Urothelium cell line (cell line): ENCODE measurements at regions not wholly inside any gene's neighbourhood (a gene's known extent, or its start where the extent isn't known, plus 50 kb on each side); places are given as distances from the start of the nearest gene placed in this dataset.
"Not testable (repeated sequence)": the region's sequence is repeated elsewhere in the genome, so short reads cannot be mapped to it uniquely, and the experiment has no call there.

Experiments
- DNase-seq: peaks from one replicate; pipeline ENCODE4 v3.0.0; 2011; ENCODE audit warnings: low spot score, mixed read lengths
- FAIRE-seq: peaks from 2 replicates; lab custom pipeline; 2011; peaks lifted over from hg19 to GRCh38; lab: Jason Lieb, UNC

DNA sequence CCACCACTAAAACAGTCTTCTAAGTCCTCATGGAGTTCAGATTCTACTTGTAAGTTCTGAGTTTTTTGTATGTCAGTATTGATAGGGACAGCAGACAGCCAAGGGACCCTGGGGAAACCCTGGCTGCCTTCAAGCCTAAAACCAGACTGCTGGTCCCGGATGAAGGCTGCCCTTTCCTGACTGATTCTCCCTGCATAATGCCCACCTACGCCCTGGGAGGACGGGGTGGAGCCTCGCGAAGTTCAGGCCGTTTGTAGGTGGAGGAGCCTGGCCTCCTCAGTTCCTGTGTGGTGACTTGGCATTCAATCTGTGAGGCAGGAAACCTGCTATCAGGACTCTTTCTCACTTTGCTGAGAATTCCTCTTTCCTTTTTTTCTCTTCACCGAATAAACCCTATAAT lies 120.3 kb upstream of the LGSN start:
- FAIRE-seq = no peak
- DNase-seq = peak; percentile 14

GRCh38 chr6:63440594-63440993 lies 120.8 kb upstream of the LGSN start:
- FAIRE-seq (no peak), DNase-seq (no peak)

- no peak for FAIRE-seq
- DNase-seq = peak; percentile 61
These were observed 121.6 kb upstream of the LGSN start for GRCh38 chr6:63441266-63441956.

GRCh38 chr6:63442870-63443269 lies 123.1 kb upstream of the LGSN start:
- no peak for DNase-seq
- no peak for FAIRE-seq

GRCh38 chr6:63444768-63445167 lies 125.0 kb upstream of the LGSN start:
- FAIRE-seq (no peak), DNase-seq (no peak)

DNA sequence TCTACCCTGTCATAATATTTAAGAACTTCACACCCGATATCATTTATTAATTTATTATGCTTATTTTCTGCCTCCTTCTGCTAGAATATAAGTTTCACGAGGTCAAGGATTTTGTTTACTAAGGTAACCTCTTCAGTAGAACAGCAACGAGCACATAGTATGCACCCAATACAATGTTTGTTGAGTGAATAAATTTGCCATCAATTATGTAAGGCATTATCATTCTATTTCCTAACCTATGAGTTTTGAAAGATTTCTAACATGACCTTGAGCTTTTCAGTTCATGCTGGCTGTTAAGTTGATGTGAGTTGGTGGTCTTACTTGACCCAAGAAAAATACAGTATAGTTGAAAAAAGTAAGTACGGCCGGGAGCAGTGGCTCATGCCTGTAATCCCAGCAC lies 125.9 kb upstream of the LOC128125822 start:
- DNase-seq (no peak), FAIRE-seq (no peak)

DNA sequence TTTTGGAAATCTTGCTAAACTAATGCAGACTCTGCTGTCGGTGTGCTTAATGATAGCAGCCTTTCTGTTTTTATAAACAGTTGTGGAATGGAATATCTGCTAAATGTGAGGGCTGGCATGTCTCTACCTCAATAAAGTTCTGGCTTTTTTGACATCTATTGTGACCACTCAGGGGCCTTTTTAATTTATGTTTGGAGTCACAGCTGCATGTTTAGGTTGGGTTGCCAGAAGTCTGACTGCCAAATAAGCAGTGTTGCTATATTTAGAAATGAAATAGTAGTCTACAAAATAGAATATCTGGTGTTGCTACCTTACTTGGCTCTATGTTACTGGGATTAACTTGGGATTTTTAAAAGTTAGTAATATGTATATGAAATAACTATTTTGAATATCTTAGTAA lies 125.1 kb upstream of the LOC128125822 start:
- DNase-seq = no peak
- no peak for FAIRE-seq

DNA sequence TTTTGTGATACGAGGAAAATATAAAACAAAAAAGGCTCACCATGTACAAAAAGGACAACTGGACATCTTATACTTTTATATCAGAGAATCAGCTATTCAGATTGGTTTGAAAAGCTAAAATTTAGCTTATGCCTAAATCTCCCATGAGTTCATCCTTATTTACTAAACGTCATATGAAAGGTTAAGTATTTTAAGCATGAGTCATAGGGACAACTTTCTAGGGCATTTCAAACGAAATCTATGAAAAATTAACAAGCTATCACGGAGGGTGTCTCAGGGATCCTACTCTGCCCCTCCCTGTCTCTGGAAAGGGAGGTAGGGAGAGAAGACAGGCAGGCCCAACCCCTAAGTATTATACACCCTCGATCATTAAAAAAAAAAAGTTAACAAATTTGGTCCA lies 124.1 kb upstream of the LOC128125822 start:
- no peak for FAIRE-seq
- no peak for DNase-seq

GRCh38 chr6:63449714-63450113 lies 122.6 kb upstream of the LOC128125822 start:
- FAIRE-seq = no peak

DNA sequence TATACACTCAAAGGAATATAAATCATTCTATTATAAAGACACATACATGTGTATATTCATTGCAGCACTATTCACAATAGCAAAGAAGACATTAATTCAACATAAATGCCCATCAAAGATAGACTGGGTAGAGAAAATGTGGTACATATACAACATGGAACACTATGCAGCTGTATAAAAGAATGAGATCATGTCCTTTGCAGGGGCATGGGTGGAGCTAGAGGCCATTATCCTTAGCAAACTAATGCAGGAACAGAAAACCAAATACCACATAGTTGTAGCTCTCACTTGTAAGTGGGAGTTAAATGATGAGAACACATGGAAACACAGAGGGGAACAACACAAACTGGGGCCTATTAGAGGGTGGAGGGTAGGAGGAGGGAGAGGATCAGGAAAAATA lies 121.0 kb upstream of the LOC128125822 start:
- DNase-seq (no peak), FAIRE-seq (no peak)

More at GRCh38 chr6:63449714-63450113, 122.6 kb upstream of the LOC128125822 start:
- DNase-seq = no peak

DNA sequence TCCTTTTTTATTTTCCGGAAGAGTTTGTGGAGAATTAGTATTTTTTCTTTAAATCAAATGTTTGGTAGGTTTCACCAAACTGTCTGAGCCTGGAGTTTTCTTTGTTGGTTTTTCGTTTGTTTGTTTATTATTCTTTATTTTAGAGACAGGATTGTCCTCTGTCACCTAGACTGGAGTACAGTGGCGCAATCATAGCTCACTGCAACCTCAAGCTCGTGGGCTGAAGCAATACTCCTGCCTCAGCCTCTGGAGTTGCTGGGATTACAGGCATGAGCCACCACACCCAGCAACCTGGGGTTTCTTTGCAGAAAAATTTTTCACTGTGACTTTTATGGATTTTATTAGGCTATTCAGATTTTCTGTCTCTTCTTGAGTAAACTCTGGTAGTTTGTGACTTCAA lies 120.2 kb upstream of the LOC128125822 start:
- DNase-seq (no peak), FAIRE-seq (no peak)

DNA sequence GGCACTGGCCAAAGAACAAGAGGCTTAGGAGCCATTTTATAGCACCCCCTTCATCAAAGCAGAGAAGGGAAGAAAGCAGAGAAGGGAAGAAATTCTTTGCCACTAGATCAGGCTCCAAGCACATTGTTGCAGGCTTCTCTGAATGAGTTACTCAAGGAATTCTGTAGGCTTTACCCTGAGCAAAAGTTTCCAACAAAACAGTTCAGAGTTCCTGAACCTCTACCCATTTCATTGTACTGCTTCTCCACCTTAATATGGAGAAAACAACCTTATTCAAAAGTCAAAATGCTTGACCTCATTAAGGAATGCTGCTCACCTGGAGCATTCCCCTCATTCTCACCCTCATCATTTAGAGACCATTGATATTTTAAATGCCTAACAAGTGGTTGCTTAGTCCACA lies 115.5 kb upstream of the LOC128125822 start:
- no peak for FAIRE-seq
- DNase-seq = no peak

- DNase-seq (no peak), FAIRE-seq (no peak)
These were observed 113.7 kb upstream of the LOC128125822 start for GRCh38 chr6:63458480-63459115.

DNA sequence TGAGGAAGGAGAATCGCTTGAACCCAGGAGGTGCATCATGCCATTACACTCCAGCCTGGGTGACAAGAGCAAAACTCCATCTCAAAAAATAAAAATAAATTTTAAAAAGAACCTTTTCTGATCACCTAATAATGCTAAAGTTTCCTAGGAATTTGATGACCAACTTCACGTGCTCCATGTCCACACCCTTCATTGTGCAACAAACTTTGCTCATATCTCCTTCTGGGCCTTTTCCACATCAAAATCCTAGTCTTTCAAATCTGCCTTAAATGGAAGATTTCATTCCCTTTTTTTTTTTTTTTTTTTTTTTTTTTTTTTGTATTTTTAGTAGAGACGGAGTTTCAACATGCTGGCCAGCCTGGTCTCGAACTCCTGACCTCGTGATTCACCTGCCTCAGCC lies 112.5 kb upstream of the LOC128125822 start:
- FAIRE-seq = no peak

DNA sequence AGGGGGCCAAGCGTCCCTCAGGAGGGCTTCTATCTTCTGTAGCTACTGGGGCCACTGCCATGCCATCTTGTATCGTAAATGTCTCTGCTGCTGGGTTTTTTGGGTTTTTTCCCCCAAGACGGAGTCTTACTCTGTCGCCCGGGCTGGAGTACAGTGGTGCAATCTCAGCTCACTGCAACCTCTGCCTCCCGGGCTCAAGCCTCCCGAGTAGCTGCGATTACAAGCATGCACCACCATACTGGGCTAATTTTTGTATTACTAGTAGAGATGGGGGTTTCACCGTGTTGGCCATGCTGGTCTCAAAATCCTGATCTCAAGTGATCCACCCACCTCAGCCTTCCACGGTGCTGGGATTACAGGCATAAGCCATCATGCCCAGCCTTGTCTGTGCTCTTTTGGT lies 111.3 kb upstream of the LOC128125822 start:
- DNase-seq (no peak), FAIRE-seq (no peak)

More for the DNA sequence above, 112.5 kb upstream of the LOC128125822 start:
- DNase-seq = no peak

DNA sequence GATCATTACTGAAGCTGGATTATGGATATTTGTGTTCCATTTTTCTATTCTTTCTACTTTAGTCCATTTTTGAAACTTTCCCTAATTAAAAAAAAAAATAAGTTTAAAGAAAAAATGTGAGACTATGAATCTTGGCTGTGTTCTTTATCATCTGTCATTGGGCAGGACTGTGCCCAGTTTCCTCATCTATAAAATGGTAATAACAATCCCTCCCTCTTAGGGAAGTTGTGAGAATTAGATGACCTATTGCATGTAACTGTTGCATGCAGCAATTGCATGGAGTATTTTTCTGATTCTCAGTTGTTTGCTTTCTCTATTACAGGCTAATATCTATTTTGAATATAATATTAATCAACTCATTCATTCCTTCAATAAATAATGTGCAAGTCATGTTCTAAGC lies 108.2 kb upstream of the LOC128125822 start:
- DNase-seq = no peak
- no peak for FAIRE-seq

- FAIRE-seq = peak; percentile 71
- no peak for DNase-seq
These were observed 106.5 kb upstream of the LOC128125822 start for GRCh38 chr6:63465750-63466149.

DNA sequence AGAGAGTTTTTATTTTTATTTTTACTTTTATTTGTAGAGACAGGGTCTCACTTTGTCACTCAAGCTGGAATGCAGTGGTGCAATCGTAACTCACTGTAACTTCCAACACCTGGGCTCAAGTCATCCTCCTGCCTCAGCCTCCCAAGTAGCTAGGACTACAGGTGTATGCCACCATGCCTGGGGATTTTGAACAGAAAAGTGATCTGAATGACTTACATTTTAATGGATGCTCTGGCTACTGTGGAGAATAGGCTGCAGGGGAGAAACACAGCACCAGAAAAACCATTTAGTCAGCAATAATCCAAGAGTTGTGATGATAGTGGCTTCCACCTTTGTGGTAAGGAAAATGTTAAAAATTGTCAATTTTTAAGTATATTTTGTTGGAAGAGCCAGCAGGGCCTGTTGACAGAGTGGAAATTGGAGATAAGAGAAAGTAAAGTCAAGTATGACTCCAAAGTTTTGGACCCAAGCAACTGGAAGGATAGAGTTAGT lies 106.0 kb upstream of the LOC128125822 start:
- DNase-seq (no peak), FAIRE-seq (no peak)

- FAIRE-seq = no peak
- no peak for DNase-seq
These were observed 104.9 kb upstream of the LOC128125822 start for GRCh38 chr6:63467247-63467954.

- FAIRE-seq, DNase-seq: not testable (repeated sequence)
These were observed 101.1 kb upstream of the LOC128125822 start for GRCh38 chr6:63471145-63471544.

DNA sequence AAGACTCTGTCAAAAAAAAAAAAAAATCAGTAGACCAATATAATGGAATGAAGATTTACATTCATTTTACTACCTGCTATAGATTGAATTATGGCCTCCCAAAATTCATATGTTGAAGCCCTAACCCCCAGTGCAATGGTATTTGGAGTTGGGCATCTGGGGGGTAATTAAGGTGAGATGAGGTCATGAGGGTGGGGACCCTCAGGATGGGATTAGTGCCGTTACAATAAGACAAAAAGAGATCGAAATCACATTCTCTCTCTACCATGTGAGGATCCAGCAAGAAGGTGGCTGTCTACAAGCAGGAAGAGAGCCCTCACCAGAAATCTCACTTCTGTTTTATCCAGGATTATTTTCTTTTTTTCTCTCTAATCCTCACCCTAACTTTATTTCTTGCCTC lies 100.6 kb upstream of the LOC128125822 start:
- FAIRE-seq (no peak), DNase-seq (no peak)

GRCh38 chr6:63475707-63476106 lies 96.6 kb upstream of the LOC128125822 start:
- FAIRE-seq (no peak), DNase-seq (no peak)
